Colonic mucosa (tissue), 4 donors: ENCODE measurements at regions not wholly inside any gene's neighbourhood (a gene's known extent, or its start where the extent isn't known, plus 50 kb on each side); places are given as distances from the start of the nearest gene placed in this dataset.
"Not testable (repeated sequence)": the region's sequence is repeated elsewhere in the genome, so short reads cannot be mapped to it uniquely, and the experiment has no call there.

Source experiments
- DNase-seq: peaks from one replicate; pipeline ENCODE4 v3.0.0-alpha.2; 2020
- H3K27ac ChIP-seq: fragments of 200-600 bp; one replicate; pipeline ENCODE4 v1.8.0; 2021
- H3K27me3 ChIP-seq: fragments of 200-600 bp; one replicate; pipeline ENCODE4 v1.8.0; 2021
- H3K36me3 ChIP-seq: fragments of 200-600 bp; one replicate; pipeline ENCODE4 v1.8.0; 2021
- H3K4me1 ChIP-seq: fragments of 200-600 bp; one replicate; pipeline ENCODE4 v1.8.0; 2021; ENCODE audit warnings: mild to moderate bottlenecking
- H3K4me3 ChIP-seq: fragments of 200-600 bp; one replicate; pipeline ENCODE4 v1.8.0; 2021
- H3K9ac ChIP-seq, 2 donors: one replicate each; pipeline ENCODE4 v1.7.0; 2013; ENCODE audit warnings: control low read depth in 2 of 2, low read depth in 2 of 2, low read length in 2 of 2
- H3K9me3 ChIP-seq: fragments of 200-600 bp; one replicate; pipeline ENCODE4 v1.8.0; 2021
- intact Hi-C: fragments of 100-400 bp; cut with DNase I; formaldehyde crosslinking; loops from one replicate; pipeline ENCODE4 v1.14.1; 2022
- TF ChIP-seq, protein P1 (sequence below): fragments of 200-600 bp; IDR thresholded peaks from one replicate; pipeline ENCODE4 v1.8.0; 2022; ENCODE audit warnings: antibody characterized with exemption, mild to moderate bottlenecking
- donor health status: healthy.
- donor health status: DM: no; HTN: no; CAD: no.
- donor health status: DM: no; HTN: no; CAD: no.

DNA sequence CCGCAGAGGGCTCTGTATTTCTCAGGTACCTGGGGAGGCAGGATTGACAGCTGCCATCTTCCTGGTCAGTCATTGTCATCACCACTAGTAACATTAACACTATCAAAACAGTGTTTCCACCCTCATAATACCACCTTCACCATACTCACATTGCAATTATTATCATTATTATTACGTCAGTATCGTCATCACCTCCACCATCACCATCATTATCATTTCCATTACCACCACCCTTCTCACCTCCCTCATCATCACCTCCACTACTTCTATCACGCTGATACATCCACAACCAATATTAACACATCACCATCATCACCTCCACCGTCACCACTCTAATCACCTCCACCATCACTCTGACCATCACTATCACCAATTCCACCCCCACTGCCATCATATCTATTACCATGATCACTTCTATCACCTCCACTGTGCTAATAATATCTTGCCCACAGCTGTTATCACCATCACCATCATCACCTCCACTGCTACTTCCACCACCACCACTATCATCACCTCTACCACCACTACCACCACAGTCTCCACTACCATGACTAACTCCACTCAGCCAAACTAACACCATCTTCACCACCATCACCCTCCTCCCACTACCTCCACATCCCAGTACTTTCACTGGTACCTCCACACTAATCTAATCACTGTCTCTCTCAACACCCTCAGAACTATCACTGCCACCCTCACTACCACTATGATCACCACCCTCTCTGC is 196.4 kb downstream of the RPS24 start:
- intact Hi-C loops = no loop called here
- H3K27ac ChIP-seq = no peak overlapping the region

DNA sequence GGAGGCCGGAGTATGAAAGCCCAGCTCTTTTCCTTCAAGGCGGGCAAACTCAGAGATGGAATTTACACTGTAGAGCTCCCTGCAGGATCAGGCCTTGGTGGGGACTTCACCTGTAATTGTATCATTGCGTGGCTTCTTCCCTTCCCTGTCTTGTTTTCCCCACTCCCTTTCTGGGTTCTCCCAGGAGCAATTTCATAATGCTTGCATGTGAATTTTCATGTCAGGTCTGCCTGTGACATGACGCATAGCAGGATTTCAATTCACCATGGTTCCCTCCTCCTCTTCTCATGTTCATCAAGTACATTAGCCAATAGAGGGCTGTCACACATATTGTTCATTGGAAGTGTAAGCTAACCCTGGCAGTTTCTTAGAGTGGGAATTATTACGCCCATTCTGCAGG is 197.7 kb downstream of the RPS24 start:
- no peak overlapping the region for H3K27ac ChIP-seq
- H3K27me3 ChIP-seq = no peaks in the 10 kb centered on the region
- no peak overlapping the region for H3K9ac ChIP-seq
- intact Hi-C loops = no loop called here
- H3K36me3 ChIP-seq = no peaks in the 10 kb centered on the region
- no peak overlapping the region for H3K4me3 ChIP-seq
- DNase-seq = no peak
- no peaks in the 10 kb centered on the region for H3K9me3 ChIP-seq
- TF ChIP-seq, protein P1, sequence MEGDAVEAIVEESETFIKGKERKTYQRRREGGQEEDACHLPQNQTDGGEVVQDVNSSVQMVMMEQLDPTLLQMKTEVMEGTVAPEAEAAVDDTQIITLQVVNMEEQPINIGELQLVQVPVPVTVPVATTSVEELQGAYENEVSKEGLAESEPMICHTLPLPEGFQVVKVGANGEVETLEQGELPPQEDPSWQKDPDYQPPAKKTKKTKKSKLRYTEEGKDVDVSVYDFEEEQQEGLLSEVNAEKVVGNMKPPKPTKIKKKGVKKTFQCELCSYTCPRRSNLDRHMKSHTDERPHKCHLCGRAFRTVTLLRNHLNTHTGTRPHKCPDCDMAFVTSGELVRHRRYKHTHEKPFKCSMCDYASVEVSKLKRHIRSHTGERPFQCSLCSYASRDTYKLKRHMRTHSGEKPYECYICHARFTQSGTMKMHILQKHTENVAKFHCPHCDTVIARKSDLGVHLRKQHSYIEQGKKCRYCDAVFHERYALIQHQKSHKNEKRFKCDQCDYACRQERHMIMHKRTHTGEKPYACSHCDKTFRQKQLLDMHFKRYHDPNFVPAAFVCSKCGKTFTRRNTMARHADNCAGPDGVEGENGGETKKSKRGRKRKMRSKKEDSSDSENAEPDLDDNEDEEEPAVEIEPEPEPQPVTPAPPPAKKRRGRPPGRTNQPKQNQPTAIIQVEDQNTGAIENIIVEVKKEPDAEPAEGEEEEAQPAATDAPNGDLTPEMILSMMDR = no peak
- no peaks in the 10 kb centered on the region for H3K4me1 ChIP-seq

More for the DNA sequence above, 196.4 kb downstream of the RPS24 start:
- no peak for DNase-seq
- Histone ChIP-seq H3K36me3 (no peaks in the 10 kb centered on the region), H3K9ac (no peak overlapping the region), H3K27me3 (no peaks in the 10 kb centered on the region), H3K4me1 (no peaks in the 10 kb centered on the region), H3K4me3 (no peak overlapping the region), H3K9me3 (no peaks in the 10 kb centered on the region)
- TF ChIP-seq, protein P1 = no peak

DNA sequence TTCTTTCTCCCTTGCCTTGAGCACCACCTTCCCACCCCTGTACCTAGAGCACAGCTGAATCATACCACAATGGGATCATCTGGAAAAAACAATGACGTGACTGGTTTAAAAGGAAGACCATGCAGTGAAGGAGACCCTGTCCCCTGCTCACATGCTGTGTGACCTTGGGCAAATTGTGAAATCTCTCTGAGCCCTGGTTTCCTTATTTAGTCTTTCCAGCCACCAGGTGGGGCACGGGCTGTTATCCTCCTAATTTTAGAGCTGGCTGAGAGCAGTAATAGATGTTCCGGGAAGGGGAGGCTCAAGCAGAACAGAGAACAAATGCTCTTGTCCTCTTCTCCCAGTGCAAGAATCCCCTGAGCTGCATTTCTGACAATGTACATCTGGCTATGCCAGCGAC is 198.3 kb downstream of the RPS24 start:
- Histone ChIP-seq H3K27me3 (no peaks in the 10 kb centered on the region), H3K9ac (no peak overlapping the region), H3K27ac (no peak overlapping the region), H3K4me3 (no peak overlapping the region), H3K4me1 (no peaks in the 10 kb centered on the region), H3K9me3 (no peaks in the 10 kb centered on the region), H3K36me3 (no peaks in the 10 kb centered on the region)
- DNase-seq = no peak
- TF ChIP-seq, protein P1 = no peak
- intact Hi-C loops = no loop called here

DNA sequence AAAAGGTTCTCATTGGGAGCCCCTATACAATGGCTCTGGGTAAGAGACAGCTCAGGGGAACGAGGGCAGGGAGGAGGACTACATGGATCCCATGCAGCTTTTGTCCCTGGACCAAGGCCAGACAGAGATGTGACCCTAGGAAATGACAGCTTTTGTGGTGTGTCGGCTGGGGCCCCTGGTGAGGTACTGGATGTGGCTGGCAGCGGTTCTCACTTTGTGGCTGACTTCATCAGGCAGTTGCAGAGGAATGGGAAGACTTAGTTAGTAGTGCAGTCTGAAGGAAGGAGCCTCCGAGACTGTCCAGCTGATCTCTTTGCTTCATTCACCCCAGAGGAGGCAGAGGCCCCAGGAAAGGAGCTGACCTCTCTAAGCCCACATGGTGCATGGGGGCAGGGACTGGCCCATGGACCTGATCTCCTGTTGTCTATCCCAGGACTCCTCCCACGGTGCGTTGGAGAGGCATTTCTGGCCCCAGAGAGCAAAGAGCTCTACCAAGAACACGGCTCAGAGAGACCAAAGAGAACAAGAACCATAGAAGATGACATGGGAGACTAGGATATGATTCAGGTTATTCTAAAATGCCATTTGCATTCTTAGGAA is 202.9 kb downstream of the RPS24 start:
- no peaks in the 10 kb centered on the region for H3K36me3 ChIP-seq
- H3K9me3 ChIP-seq = no peaks in the 10 kb centered on the region
- no peak overlapping the region for H3K27ac ChIP-seq
- TF ChIP-seq, protein P1 = no peak
- intact Hi-C loops = no loop called here
- no peak for DNase-seq
- no peak overlapping the region for H3K9ac ChIP-seq
- no peaks in the 10 kb centered on the region for H3K27me3 ChIP-seq
- no peak overlapping the region for H3K4me3 ChIP-seq
- no peaks in the 10 kb centered on the region for H3K4me1 ChIP-seq

DNA sequence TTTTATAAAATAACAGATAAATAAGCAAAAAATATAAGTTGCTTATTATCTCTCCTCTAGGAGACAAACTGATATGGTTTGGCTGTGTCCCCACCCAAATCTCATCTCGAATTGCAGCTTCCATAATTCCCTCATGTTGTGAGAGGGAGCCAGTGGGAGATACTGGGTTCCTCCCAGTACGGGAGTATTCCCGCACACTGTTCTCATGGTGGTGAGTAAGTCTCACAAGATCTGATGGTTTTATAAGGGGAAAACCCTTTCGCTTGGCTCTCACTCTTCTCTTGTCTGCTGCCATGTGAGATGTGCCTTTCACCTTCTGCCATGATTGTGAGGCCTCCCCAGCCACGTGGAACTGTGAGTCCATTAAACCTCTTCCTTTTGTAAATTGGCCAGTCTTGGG is 204.3 kb downstream of the RPS24 start:
- intact Hi-C loops = not testable (repeated sequence)

DNA sequence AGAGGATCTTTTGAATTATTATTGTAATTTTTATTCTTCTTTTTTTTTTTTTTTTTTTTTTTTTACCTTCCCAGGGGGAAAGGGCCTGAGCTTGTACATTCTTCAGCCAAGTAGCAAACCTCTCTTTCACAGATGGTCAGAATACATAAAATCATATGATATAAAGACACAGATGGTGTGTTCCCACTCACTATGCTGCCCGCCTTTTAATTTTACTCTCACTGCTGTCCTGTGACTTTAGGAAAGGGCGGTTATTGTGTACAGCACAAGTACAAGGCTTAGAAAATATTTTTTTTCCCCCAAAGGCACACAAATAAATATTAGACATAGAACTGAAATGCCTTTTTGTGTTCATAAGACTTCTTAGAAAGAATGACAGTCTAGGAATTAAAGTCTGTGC is 213.6 kb downstream of the RPS24 start:
- H3K27ac ChIP-seq = no peak overlapping the region
- no peaks in the 10 kb centered on the region for H3K4me1 ChIP-seq
- H3K36me3 ChIP-seq = no peaks in the 10 kb centered on the region
- no peaks in the 10 kb centered on the region for H3K27me3 ChIP-seq
- no peak overlapping the region for H3K9ac ChIP-seq
- intact Hi-C loops = no loop called here
- DNase-seq = no peak
- TF ChIP-seq, protein P1 = no peak
- H3K9me3 ChIP-seq = no peaks in the 10 kb centered on the region
- no peak overlapping the region for H3K4me3 ChIP-seq

More for the DNA sequence above, 204.3 kb downstream of the RPS24 start:
- H3K27ac ChIP-seq, DNase-seq, H3K9ac ChIP-seq, H3K4me3 ChIP-seq, H3K27me3 ChIP-seq, H3K36me3 ChIP-seq, H3K4me1 ChIP-seq, H3K9me3 ChIP-seq: not testable (repeated sequence)
